Astrocyte of the spinal cord (primary cell): ENCODE measurements at regions not wholly inside any gene's neighbourhood (a gene's known extent, or its start where the extent isn't known, plus 50 kb on each side); places are given as distances from the start of the nearest gene placed in this dataset.

Experiments used
- DNase-seq: peaks from one replicate; pipeline ENCODE4 v3.0.0; 2011; ENCODE audit warnings: low read depth, low spot score
- H3K4me3 ChIP-seq: 2 replicates; pipeline ENCODE4 v1.5.1; 2011; ENCODE audit warnings: low read depth, mild to moderate bottlenecking, low read length, moderate library complexity
- CTCF ChIP-seq: IDR thresholded peaks from 2 replicates; pipeline ENCODE4 v1.5.1; 2012; ENCODE audit warnings: low read depth, mild to moderate bottlenecking, low read length, inconsistent platforms
- in situ Hi-C: cut with HindIII; loops from 2 replicates; pipeline ENCODE4 v1.10.0; 2017; ENCODE audit warnings: low sequenced_read_pairs

GRCh38 chr12:87608321-87608720 is 420.9 kb downstream of the C12orf50 start:
- DNase-seq = no peak
- TF ChIP-seq CTCF = no peak
- no peak overlapping the region for H3K4me3 ChIP-seq
- in situ Hi-C loops = no loop called here

- in situ Hi-C loops = no loop called here
Observed at GRCh38 chr12:87603727-87604126, 425.5 kb downstream of the C12orf50 start.

GRCh38 chr12:87599459-87599858 is 429.7 kb downstream of the C12orf50 start:
- no peak for TF ChIP-seq CTCF
- no peak overlapping the region for H3K4me3 ChIP-seq
- in situ Hi-C loops = no loop called here

More at GRCh38 chr12:87603727-87604126, 425.5 kb downstream of the C12orf50 start:
- TF ChIP-seq CTCF = no peak
- no peak overlapping the region for H3K4me3 ChIP-seq
- DNase-seq = no peak

GRCh38 chr12:87597114-87597513 is 432.1 kb downstream of the C12orf50 start:
- in situ Hi-C loops = no loop called here
- no peak for TF ChIP-seq CTCF
- DNase-seq = no peak
- no peak overlapping the region for H3K4me3 ChIP-seq

More at GRCh38 chr12:87599459-87599858, 429.7 kb downstream of the C12orf50 start:
- DNase-seq = no peak

GRCh38 chr12:87596636-87597035 is 432.6 kb downstream of the C12orf50 start:
- TF ChIP-seq CTCF = no peak
- no peak for DNase-seq
- in situ Hi-C loops = no loop called here
- no peak overlapping the region for H3K4me3 ChIP-seq

GRCh38 chr12:87596134-87596533 is 433.1 kb downstream of the C12orf50 start:
- no peak for TF ChIP-seq CTCF
- no peak for DNase-seq
- in situ Hi-C loops = no loop called here
- H3K4me3 ChIP-seq = no peak overlapping the region
